Ishikawa (cell line): ENCODE measurements at regions not wholly inside any gene's neighbourhood (a gene's known extent, or its start where the extent isn't known, plus 50 kb on each side); places are given as distances from the start of the nearest gene placed in this dataset.

Experiments used
- CEBPB ChIP-seq: IDR thresholded peaks from 2 replicates; pipeline ENCODE4 v1.6.1; 2012
- CREB1 ChIP-seq: IDR thresholded peaks from 2 replicates; pipeline ENCODE4 v1.6.1; 2012; ENCODE audit warnings: low read depth
- FOXM1 ChIP-seq: IDR thresholded peaks from 2 replicates; pipeline ENCODE4 v1.6.1; 2012; ENCODE audit warnings: low read depth, borderline replicate concordance
- RAD21 ChIP-seq: IDR thresholded peaks from 2 replicates; pipeline ENCODE4 v1.6.1; 2012; ENCODE audit warnings: low read depth
- REST ChIP-seq: IDR thresholded peaks from 2 replicates; pipeline ENCODE4 v1.6.1; 2012; ENCODE audit warnings: low read depth, mild to moderate bottlenecking
- TAF1 ChIP-seq: IDR thresholded peaks from 2 replicates; pipeline ENCODE4 v1.6.1; 2012; ENCODE audit warnings: low read depth, mild to moderate bottlenecking
- TEAD4 ChIP-seq: IDR thresholded peaks from 2 replicates; pipeline ENCODE4 v1.6.1; 2012
- YY1 ChIP-seq: IDR thresholded peaks from 2 replicates; pipeline ENCODE4 v1.6.1; 2012; ENCODE audit warnings: low read depth
- TF ChIP-seq, protein P1 (sequence below): IDR thresholded peaks from 2 replicates; pipeline ENCODE4 v1.6.1; 2012
- TF ChIP-seq, protein P2 (sequence below): IDR thresholded peaks from 2 replicates; pipeline ENCODE4 v1.6.1; 2012

DNA sequence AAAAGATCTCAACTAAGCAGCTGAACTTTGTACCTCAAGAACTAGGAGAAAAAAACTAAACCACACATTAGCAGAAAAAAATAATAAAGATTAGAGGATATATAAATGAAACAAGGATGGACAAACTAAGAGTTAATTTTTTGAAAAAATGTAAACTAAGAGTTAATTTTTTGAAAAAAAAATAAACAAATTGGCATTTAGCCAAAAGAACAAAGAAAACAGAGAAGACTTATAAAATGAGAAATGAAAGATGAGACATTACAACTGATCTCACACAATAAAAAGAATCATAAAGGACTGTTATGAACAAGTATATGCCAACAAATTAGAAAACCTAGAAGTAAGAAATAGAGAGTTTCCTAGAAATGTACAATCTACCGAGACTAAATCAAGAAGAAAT lies 859.2 kb upstream of the GYPC start:
- TF ChIP-seq CEBPB (no peak), FOXM1 (no peak), TAF1 (no peak), TEAD4 (no peak), REST (no peak), YY1 (no peak), RAD21 (no peak), CREB1 (no peak)
- TF ChIP-seq, protein P1, sequence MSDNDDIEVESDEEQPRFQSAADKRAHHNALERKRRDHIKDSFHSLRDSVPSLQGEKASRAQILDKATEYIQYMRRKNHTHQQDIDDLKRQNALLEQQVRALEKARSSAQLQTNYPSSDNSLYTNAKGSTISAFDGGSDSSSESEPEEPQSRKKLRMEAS, result no peak
- TF ChIP-seq, protein P2, sequence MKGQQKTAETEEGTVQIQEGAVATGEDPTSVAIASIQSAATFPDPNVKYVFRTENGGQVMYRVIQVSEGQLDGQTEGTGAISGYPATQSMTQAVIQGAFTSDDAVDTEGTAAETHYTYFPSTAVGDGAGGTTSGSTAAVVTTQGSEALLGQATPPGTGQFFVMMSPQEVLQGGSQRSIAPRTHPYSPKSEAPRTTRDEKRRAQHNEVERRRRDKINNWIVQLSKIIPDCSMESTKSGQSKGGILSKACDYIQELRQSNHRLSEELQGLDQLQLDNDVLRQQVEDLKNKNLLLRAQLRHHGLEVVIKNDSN, result no peak
